HEK293 (cell line): ENCODE measurements at regions not wholly inside any gene's neighbourhood (a gene's known extent, or its start where the extent isn't known, plus 50 kb on each side); places are given as distances from the start of the nearest gene placed in this dataset.

Experiments
- ATF2 ChIP-seq: fragments of 450-650 bp; formaldehyde crosslinking; IDR thresholded peaks from 2 replicates; pipeline ENCODE4 v1.5.1; 2016; ENCODE audit warnings: missing biosample characterization, missing genetic modification characterization, low read depth
- CTCF ChIP-seq: fragments of 450-650 bp; formaldehyde crosslinking; IDR thresholded peaks from 2 replicates; pipeline ENCODE4 v1.5.1; 2016; ENCODE audit warnings: missing biosample characterization, missing genetic modification characterization
- MYNN ChIP-seq: fragments of 450-650 bp; formaldehyde crosslinking; IDR thresholded peaks from 2 replicates; pipeline ENCODE4 v1.5.1; 2016; ENCODE audit warnings: missing biosample characterization, missing genetic modification characterization, borderline replicate concordance
- REST ChIP-seq: fragments of 450-650 bp; formaldehyde crosslinking; IDR thresholded peaks from 2 replicates; pipeline ENCODE4 v1.5.1; 2016; ENCODE audit warnings: missing biosample characterization, missing genetic modification characterization
- SCRT2 ChIP-seq: fragments of 450-650 bp; formaldehyde crosslinking; IDR thresholded peaks from 2 replicates; pipeline ENCODE4 v1.5.1; 2016; ENCODE audit warnings: missing biosample characterization, missing genetic modification characterization
- TCF7L2 ChIP-seq: IDR thresholded peaks from 2 replicates; pipeline ENCODE4 v1.6.1; 2011; ENCODE audit warnings: low read depth, mild to moderate bottlenecking, inconsistent platforms, low read length, moderate library complexity, borderline replicate concordance
- YY1 ChIP-seq: fragments of 450-650 bp; formaldehyde crosslinking; IDR thresholded peaks from 2 replicates; pipeline ENCODE4 v1.5.1; 2018; ENCODE audit warnings: missing biosample characterization, missing genetic modification characterization
- ZBTB21 ChIP-seq: fragments of 450-650 bp; formaldehyde crosslinking; IDR thresholded peaks from 2 replicates; pipeline ENCODE4 v1.5.1; 2017; ENCODE audit warnings: missing biosample characterization, missing genetic modification characterization
- ZNF174 ChIP-seq: fragments of 450-650 bp; formaldehyde crosslinking; IDR thresholded peaks from 2 replicates; pipeline ENCODE4 v1.5.0; 2017; ENCODE audit warnings: missing biosample characterization, mild to moderate bottlenecking, missing genetic modification characterization
- ZNF18 ChIP-seq: fragments of 450-650 bp; formaldehyde crosslinking; IDR thresholded peaks from 2 replicates; pipeline ENCODE4 v1.5.1; 2016; ENCODE audit warnings: missing biosample characterization, missing genetic modification characterization
- ZNF221 ChIP-seq: fragments of 450-650 bp; formaldehyde crosslinking; IDR thresholded peaks from 2 replicates; pipeline ENCODE4 v1.5.1; 2017; ENCODE audit warnings: missing biosample characterization, missing genetic modification characterization, borderline replicate concordance
- ZNF274 ChIP-seq, 2 experiments: fragments of 200-500 bp in 1 of 2; fragments of 450-650 bp in 1 of 2; sonication (Bioruptor generic) in 1 of 2; formaldehyde crosslinking in 1 of 2; IDR thresholded peaks; 2 replicates each; pipeline versions ENCODE4 v1.5.1 to v1.6.1; 2014 to 2016; ENCODE audit warnings: borderline replicate concordance in 1 of 2, inconsistent platforms in 1 of 2, low read length in 1 of 2, missing biosample characterization in 1 of 2, missing genetic modification characterization in 1 of 2
- ZNF529 ChIP-seq: fragments of 450-650 bp; formaldehyde crosslinking; IDR thresholded peaks from 2 replicates; pipeline ENCODE4 v1.5.1; 2017; ENCODE audit warnings: missing genetic modification characterization, missing biosample characterization; ENCODE audit not compliant: insufficient replicate concordance

DNA sequence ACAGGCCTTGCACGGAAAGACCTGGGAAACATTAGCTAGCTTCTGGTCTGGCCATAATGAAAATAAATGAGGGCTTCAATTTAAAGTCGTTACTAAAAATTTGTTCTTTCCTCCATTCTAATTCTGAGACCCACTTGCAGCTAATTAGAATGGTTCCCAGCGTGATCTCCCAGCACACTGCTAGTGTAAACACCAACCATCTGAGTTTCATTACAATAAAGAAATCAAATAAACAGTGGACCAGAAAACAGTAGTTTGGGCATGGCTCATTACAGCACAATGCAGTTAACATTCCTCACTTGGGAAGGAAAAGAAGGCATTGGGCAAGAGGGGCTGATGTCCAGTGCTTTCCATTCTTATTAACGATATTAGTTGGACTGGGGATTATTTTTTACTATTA, 410.9 kb upstream of the SOX9 start:
- TF ChIP-seq CTCF (tag by site-specific recombination) (no peak), ZNF174 (tag by site-specific recombination) (no peak), ZNF274 (IDR thresholded peaks at IDR 0.05; ENCODE audit: low read length) (no peak), ZNF274 (tag by site-specific recombination; IDR thresholded peaks at IDR 0.05; ENCODE audit: borderline replicate concordance) (no peak), MYNN (no peak), REST (tag by site-specific recombination) (no peak), ZNF18 (tag by site-specific recombination) (no peak), TCF7L2 (no peak), SCRT2 (tag by site-specific recombination) (no peak), ATF2 (tag by site-specific recombination) (no peak), YY1 (no peak), ZNF221 (tag by site-specific recombination) (no peak), ZNF529 (no peak), ZBTB21 (tag by site-specific recombination) (no peak)
